ENCODE measurements at regions not wholly inside any gene's neighbourhood (a gene's known extent, or its start where the extent isn't known, plus 50 kb on each side); places are given as distances from the start of the nearest gene placed in this dataset.

GRCh38 chr10:133020193-133020817, 67.4 kb upstream of the ADGRA1 start:
- TF ChIP-seq CTCF (IDR thresholded peaks at IDR 0.05) (no peak), POLR2AphosphoS5 (IDR thresholded peaks at IDR 0.05; ENCODE audit: insufficient read depth in 1 of 2, low read depth in 1 of 2) (no peak), POLR2A (IDR thresholded peaks at IDR 0.05) (no peak)
